CD4-positive, alpha-beta T cell treated with Interleukin-17A for 4 hours (primary cell): ENCODE measurements at regions not wholly inside any gene's neighbourhood (a gene's known extent, or its start where the extent isn't known, plus 50 kb on each side); places are given as distances from the start of the nearest gene placed in this dataset.
A peak's percentile ranks its signal among the peaks of the same experiment; 100 is the strongest.
"Not testable (repeated sequence)": the region's sequence is repeated elsewhere in the genome, so short reads cannot be mapped to it uniquely, and the experiment has no call there.

Source experiments
- DNase-seq: peaks from one replicate; pipeline ENCODE4 v3.0.0-alpha.2; 2020; ENCODE audit warnings: mixed read lengths

- no peak for DNase-seq
These were observed 281.1 kb upstream of the TRIB2 start for GRCh38 chr2:12435430-12436222.

GRCh38 chr2:12436483-12436882, 280.3 kb upstream of the TRIB2 start:
- DNase-seq = no peak

GRCh38 chr2:12436935-12437561, 279.7 kb upstream of the TRIB2 start:
- DNase-seq = no peak

- no peak for DNase-seq
These were observed 276.0 kb upstream of the TRIB2 start for GRCh38 chr2:12440731-12441130.

- DNase-seq = no peak
These were observed 274.8 kb upstream of the TRIB2 start for GRCh38 chr2:12441750-12442475.

- DNase-seq = peak; percentile 15
These were observed 274.3 kb upstream of the TRIB2 start for GRCh38 chr2:12442476-12442847.

- no peak for DNase-seq
These were observed 267.8 kb upstream of the TRIB2 start for GRCh38 chr2:12448846-12449505.

GRCh38 chr2:12451726-12452125, 265.0 kb upstream of the TRIB2 start:
- no peak for DNase-seq

- DNase-seq = no peak
These were observed 264.6 kb upstream of the TRIB2 start for GRCh38 chr2:12452185-12452584.

GRCh38 chr2:12453731-12454130, 263.0 kb upstream of the TRIB2 start:
- no peak for DNase-seq

GRCh38 chr2:12455661-12456060, 261.1 kb upstream of the TRIB2 start:
- no peak for DNase-seq

GRCh38 chr2:12456293-12457106, 260.2 kb upstream of the TRIB2 start:
- peak; percentile 73 for DNase-seq

GRCh38 chr2:12457831-12458230, 258.9 kb upstream of the TRIB2 start:
- no peak for DNase-seq

GRCh38 chr2:12463189-12463588, 253.5 kb upstream of the TRIB2 start:
- DNase-seq = no peak

- DNase-seq = no peak
These were observed 251.1 kb upstream of the TRIB2 start for GRCh38 chr2:12465631-12466135.

- DNase-seq = no peak
These were observed 249.4 kb upstream of the TRIB2 start for GRCh38 chr2:12467303-12467702.

- no peak for DNase-seq
These were observed 247.6 kb upstream of the TRIB2 start for GRCh38 chr2:12469141-12469561.

GRCh38 chr2:12472265-12472664, 244.5 kb upstream of the TRIB2 start:
- DNase-seq = not testable (repeated sequence)

- no peak for DNase-seq
These were observed 238.3 kb upstream of the TRIB2 start for GRCh38 chr2:12478151-12479064.

- no peak for DNase-seq
These were observed 237.6 kb upstream of the TRIB2 start for GRCh38 chr2:12479065-12479601.
